ENCODE measurements at regions not wholly inside any gene's neighbourhood (a gene's known extent, or its start where the extent isn't known, plus 50 kb on each side); places are given as distances from the start of the nearest gene placed in this dataset.
"Not testable (repeated sequence)": the region's sequence is repeated elsewhere in the genome, so short reads cannot be mapped to it uniquely, and the experiment has no call there.

GRCh38 chr3:177906126-177906511 lies 630.1 kb upstream of the KCNMB2 start:
- no peaks in the 10 kb centered on the region for H3K27me3 ChIP-seq (ENCODE audit: control insufficient read depth in 5 of 5, insufficient read depth in 4 of 5, low read length in 5 of 5)
- no peak overlapping the region for H3K4me3 ChIP-seq (ENCODE audit: low read depth in 1 of 5, low read length in 5 of 5)
- peaks cover 2 to 32% (median 29%) of the 10 kb centered on the region in 5 donors for H3K4me1 ChIP-seq (ENCODE audit: control insufficient read depth in 5 of 5, insufficient read depth in 5 of 5, low read length in 5 of 5)
- peak overlapping the region in 2 of 5 donors; percentile 19 to 52 for H3K9ac ChIP-seq (ENCODE audit: low read length in 5 of 5)
- H3K27ac ChIP-seq (ENCODE audit: low read depth, low read length): peak overlapping the region; percentile 92
- H3K9me3 ChIP-seq (ENCODE audit: control insufficient read depth in 5 of 5, low read length in 5 of 5): no peaks in the 10 kb centered on the region
- H3K36me3 ChIP-seq (ENCODE audit: control insufficient read depth in 5 of 5, insufficient read depth in 5 of 5, low read length in 5 of 5): no peaks in the 10 kb centered on the region

GRCh38 chr3:177906578-177907229 lies 629.5 kb upstream of the KCNMB2 start:
- peak overlapping the region; percentile 92 for H3K27ac ChIP-seq (ENCODE audit: low read depth, low read length)
- no peaks in the 10 kb centered on the region for H3K9me3 ChIP-seq (ENCODE audit: control insufficient read depth in 5 of 5, low read length in 5 of 5)
- H3K36me3 ChIP-seq (ENCODE audit: control insufficient read depth in 5 of 5, insufficient read depth in 5 of 5, low read length in 5 of 5): no peaks in the 10 kb centered on the region
- no peaks in the 10 kb centered on the region for H3K27me3 ChIP-seq (ENCODE audit: control insufficient read depth in 5 of 5, insufficient read depth in 4 of 5, low read length in 5 of 5)
- peak overlapping the region in 1 of 5 donors; percentile 19 for H3K9ac ChIP-seq (ENCODE audit: low read length in 5 of 5)
- peaks cover 2 to 32% (median 29%) of the 10 kb centered on the region in 5 donors for H3K4me1 ChIP-seq (ENCODE audit: control insufficient read depth in 5 of 5, insufficient read depth in 5 of 5, low read length in 5 of 5)
- H3K4me3 ChIP-seq (ENCODE audit: low read depth in 1 of 5, low read length in 5 of 5): no peak overlapping the region

GRCh38 chr3:177909530-177909929 lies 626.7 kb upstream of the KCNMB2 start:
- H3K9ac ChIP-seq (ENCODE audit: low read length in 5 of 5); H3K27me3 ChIP-seq (ENCODE audit: control insufficient read depth in 5 of 5, insufficient read depth in 4 of 5, low read length in 5 of 5); H3K9me3 ChIP-seq (ENCODE audit: control insufficient read depth in 5 of 5, low read length in 5 of 5); H3K36me3 ChIP-seq (ENCODE audit: control insufficient read depth in 5 of 5, insufficient read depth in 5 of 5, low read length in 5 of 5); H3K27ac ChIP-seq (ENCODE audit: low read depth, low read length); H3K4me3 ChIP-seq (ENCODE audit: low read depth in 1 of 5, low read length in 5 of 5): not testable (repeated sequence)
- H3K4me1 ChIP-seq (ENCODE audit: control insufficient read depth in 5 of 5, insufficient read depth in 5 of 5, low read length in 5 of 5): peaks cover 2 to 31% (median 28%) of the 10 kb centered on the region in 5 donors

- Histone ChIP-seq H3K4me1 (ENCODE audit: control insufficient read depth in 5 of 5, insufficient read depth in 5 of 5, low read length in 5 of 5) (no peaks in the 10 kb centered on the region), H3K36me3 (ENCODE audit: control insufficient read depth in 5 of 5, insufficient read depth in 5 of 5, low read length in 5 of 5) (no peaks in the 10 kb centered on the region), H3K9ac (ENCODE audit: low read length in 5 of 5) (no peak overlapping the region), H3K4me3 (ENCODE audit: low read depth in 1 of 5, low read length in 5 of 5) (no peak overlapping the region), H3K27me3 (ENCODE audit: control insufficient read depth in 5 of 5, insufficient read depth in 4 of 5, low read length in 5 of 5) (no peaks in the 10 kb centered on the region), H3K9me3 (ENCODE audit: control insufficient read depth in 5 of 5, low read length in 5 of 5) (no peaks in the 10 kb centered on the region), H3K27ac (ENCODE audit: low read depth, low read length) (no peak overlapping the region)
These were observed 622.0 kb upstream of the KCNMB2 start for GRCh38 chr3:177914224-177914623.

GRCh38 chr3:177916461-177916860 lies 619.8 kb upstream of the KCNMB2 start:
- Histone ChIP-seq H3K27me3 (ENCODE audit: control insufficient read depth in 5 of 5, insufficient read depth in 4 of 5, low read length in 5 of 5) (no peaks in the 10 kb centered on the region), H3K9me3 (ENCODE audit: control insufficient read depth in 5 of 5, low read length in 5 of 5) (no peaks in the 10 kb centered on the region), H3K4me1 (ENCODE audit: control insufficient read depth in 5 of 5, insufficient read depth in 5 of 5, low read length in 5 of 5) (no peaks in the 10 kb centered on the region), H3K9ac (ENCODE audit: low read length in 5 of 5) (no peak overlapping the region), H3K36me3 (ENCODE audit: control insufficient read depth in 5 of 5, insufficient read depth in 5 of 5, low read length in 5 of 5) (no peaks in the 10 kb centered on the region), H3K27ac (ENCODE audit: low read depth, low read length) (no peak overlapping the region), H3K4me3 (ENCODE audit: low read depth in 1 of 5, low read length in 5 of 5) (no peak overlapping the region)

- Histone ChIP-seq H3K27ac (ENCODE audit: low read depth, low read length) (no peak overlapping the region), H3K9ac (ENCODE audit: low read length in 5 of 5) (no peak overlapping the region), H3K36me3 (ENCODE audit: control insufficient read depth in 5 of 5, insufficient read depth in 5 of 5, low read length in 5 of 5) (no peaks in the 10 kb centered on the region), H3K9me3 (ENCODE audit: control insufficient read depth in 5 of 5, low read length in 5 of 5) (no peaks in the 10 kb centered on the region), H3K4me1 (ENCODE audit: control insufficient read depth in 5 of 5, insufficient read depth in 5 of 5, low read length in 5 of 5) (no peaks in the 10 kb centered on the region), H3K27me3 (ENCODE audit: control insufficient read depth in 5 of 5, insufficient read depth in 4 of 5, low read length in 5 of 5) (no peaks in the 10 kb centered on the region), H3K4me3 (ENCODE audit: low read depth in 1 of 5, low read length in 5 of 5) (no peak overlapping the region)
These were observed 618.9 kb upstream of the KCNMB2 start for GRCh38 chr3:177917234-177917861.

- H3K27me3 ChIP-seq (ENCODE audit: control insufficient read depth in 5 of 5, insufficient read depth in 4 of 5, low read length in 5 of 5): no peaks in the 10 kb centered on the region
- H3K4me1 ChIP-seq (ENCODE audit: control insufficient read depth in 5 of 5, insufficient read depth in 5 of 5, low read length in 5 of 5): no peaks in the 10 kb centered on the region
- no peak overlapping the region for H3K4me3 ChIP-seq (ENCODE audit: low read depth in 1 of 5, low read length in 5 of 5)
- H3K9ac ChIP-seq (ENCODE audit: low read length in 5 of 5): no peak overlapping the region
- H3K9me3 ChIP-seq (ENCODE audit: control insufficient read depth in 5 of 5, low read length in 5 of 5): peaks cover 0 to 3% (median 0%) of the 10 kb centered on the region in 5 donors
- no peak overlapping the region for H3K27ac ChIP-seq (ENCODE audit: low read depth, low read length)
- no peaks in the 10 kb centered on the region for H3K36me3 ChIP-seq (ENCODE audit: control insufficient read depth in 5 of 5, insufficient read depth in 5 of 5, low read length in 5 of 5)
These were observed 615.1 kb upstream of the KCNMB2 start for GRCh38 chr3:177921153-177921552.

- no peak overlapping the region for H3K4me3 ChIP-seq (ENCODE audit: low read depth in 1 of 5, low read length in 5 of 5)
- H3K27me3 ChIP-seq (ENCODE audit: control insufficient read depth in 5 of 5, insufficient read depth in 4 of 5, low read length in 5 of 5): no peaks in the 10 kb centered on the region
- no peak overlapping the region for H3K27ac ChIP-seq (ENCODE audit: low read depth, low read length)
- H3K36me3 ChIP-seq (ENCODE audit: control insufficient read depth in 5 of 5, insufficient read depth in 5 of 5, low read length in 5 of 5): no peaks in the 10 kb centered on the region
- H3K9me3 ChIP-seq (ENCODE audit: control insufficient read depth in 5 of 5, low read length in 5 of 5): peaks cover 0 to 3% (median 0%) of the 10 kb centered on the region in 5 donors
- H3K9ac ChIP-seq (ENCODE audit: low read length in 5 of 5): no peak overlapping the region
- peaks cover 0 to 3% (median 0%) of the 10 kb centered on the region in 5 donors for H3K4me1 ChIP-seq (ENCODE audit: control insufficient read depth in 5 of 5, insufficient read depth in 5 of 5, low read length in 5 of 5)
These were observed 612.0 kb upstream of the KCNMB2 start for GRCh38 chr3:177924261-177924660.

GRCh38 chr3:177928172-177928873 lies 607.9 kb upstream of the KCNMB2 start:
- H3K27me3 ChIP-seq (ENCODE audit: control insufficient read depth in 5 of 5, insufficient read depth in 4 of 5, low read length in 5 of 5): no peaks in the 10 kb centered on the region
- no peaks in the 10 kb centered on the region for H3K36me3 ChIP-seq (ENCODE audit: control insufficient read depth in 5 of 5, insufficient read depth in 5 of 5, low read length in 5 of 5)
- peaks cover 0 to 15% (median 9%) of the 10 kb centered on the region in 5 donors for H3K4me1 ChIP-seq (ENCODE audit: control insufficient read depth in 5 of 5, insufficient read depth in 5 of 5, low read length in 5 of 5)
- H3K27ac ChIP-seq (ENCODE audit: low read depth, low read length): no peak overlapping the region
- peaks cover 0 to under 1% (median 0%) of the 10 kb centered on the region in 5 donors for H3K9me3 ChIP-seq (ENCODE audit: control insufficient read depth in 5 of 5, low read length in 5 of 5)
- H3K9ac ChIP-seq (ENCODE audit: low read length in 5 of 5): no peak overlapping the region
- H3K4me3 ChIP-seq (ENCODE audit: low read depth in 1 of 5, low read length in 5 of 5): no peak overlapping the region

- Histone ChIP-seq H3K27ac (ENCODE audit: low read depth, low read length) (no peak overlapping the region), H3K9ac (ENCODE audit: low read length in 5 of 5) (no peak overlapping the region), H3K4me1 (ENCODE audit: control insufficient read depth in 5 of 5, insufficient read depth in 5 of 5, low read length in 5 of 5) (peaks cover 0 to 24% (median 16%) of the 10 kb centered on the region in 5 donors), H3K4me3 (ENCODE audit: low read depth in 1 of 5, low read length in 5 of 5) (no peak overlapping the region), H3K9me3 (ENCODE audit: control insufficient read depth in 5 of 5, low read length in 5 of 5) (no peaks in the 10 kb centered on the region), H3K27me3 (ENCODE audit: control insufficient read depth in 5 of 5, insufficient read depth in 4 of 5, low read length in 5 of 5) (no peaks in the 10 kb centered on the region), H3K36me3 (ENCODE audit: control insufficient read depth in 5 of 5, insufficient read depth in 5 of 5, low read length in 5 of 5) (no peaks in the 10 kb centered on the region)
These were observed 606.9 kb upstream of the KCNMB2 start for GRCh38 chr3:177929310-177929709.
